ENCODE measurements at regions not wholly inside any gene's neighbourhood (a gene's known extent, or its start where the extent isn't known, plus 50 kb on each side); places are given as distances from the start of the nearest gene placed in this dataset.

DNA sequence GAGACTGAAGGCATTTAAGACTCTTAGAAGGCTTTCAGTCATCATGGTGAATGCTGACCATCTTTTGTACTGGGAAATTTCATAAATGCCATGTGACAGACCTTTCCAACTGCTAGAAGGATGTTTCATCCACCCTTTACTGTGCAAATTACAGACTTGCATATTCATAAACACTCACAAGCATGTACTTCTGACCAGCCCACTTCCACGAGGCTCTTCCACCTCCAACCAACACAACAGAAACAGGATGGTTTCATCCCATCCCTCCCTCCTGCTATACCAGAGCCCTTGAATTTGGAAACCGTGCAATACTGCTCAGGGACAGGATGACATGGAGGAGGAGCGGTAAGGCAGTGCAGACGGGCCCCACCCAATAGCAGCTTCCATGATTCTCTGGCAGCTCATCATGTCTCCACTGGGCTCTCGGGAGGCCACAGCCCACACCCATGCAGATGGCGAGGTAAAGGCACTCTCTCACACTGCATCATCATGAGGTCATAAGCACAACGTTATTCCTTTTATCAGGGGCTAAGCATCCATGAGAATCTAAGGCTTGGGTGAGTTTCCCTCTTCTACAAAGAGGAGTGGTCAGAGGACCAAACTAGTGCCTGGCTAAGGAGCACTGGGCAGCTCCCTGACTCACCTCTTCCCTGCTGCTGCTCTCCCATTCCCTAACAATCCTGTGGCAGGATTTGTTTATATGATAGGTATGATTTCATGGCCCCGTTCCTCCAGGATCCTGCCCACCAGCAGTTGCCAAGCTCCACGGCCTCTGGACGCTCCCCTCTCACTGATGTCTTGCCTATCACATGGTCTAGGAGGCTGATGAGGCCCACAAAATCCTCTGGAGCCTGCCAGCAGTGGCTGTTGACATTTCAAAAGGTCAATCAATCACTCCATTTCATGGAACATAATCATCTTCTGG lies 94.4 kb upstream of the FSTL4 start:
- DNase-seq (ENCODE audit: low spot score) = no peak
- intact Hi-C loops (cut with DNase I) = no loop called here

DNA sequence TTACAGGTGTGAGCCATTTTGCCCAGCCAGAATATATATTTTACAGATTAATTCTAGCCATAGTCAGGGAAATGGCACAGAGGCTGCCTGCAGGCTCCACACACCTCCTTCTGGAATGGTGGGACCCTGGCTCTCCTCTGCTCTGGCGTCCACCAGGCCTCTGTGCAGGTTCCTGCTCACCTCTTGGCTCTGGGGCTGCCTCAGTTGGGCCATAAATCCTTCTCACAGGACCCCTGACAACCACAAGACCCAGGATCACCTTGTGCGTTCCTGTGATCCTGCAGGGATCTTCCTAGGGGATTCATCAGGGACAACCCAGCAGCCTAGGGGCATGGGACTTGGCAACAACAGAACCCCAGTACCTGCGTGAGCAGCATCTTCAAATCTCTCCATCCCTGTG lies 93.0 kb upstream of the FSTL4 start:
- intact Hi-C loops (cut with DNase I) = no loop called here
- no peak for DNase-seq (ENCODE audit: low spot score)

DNA sequence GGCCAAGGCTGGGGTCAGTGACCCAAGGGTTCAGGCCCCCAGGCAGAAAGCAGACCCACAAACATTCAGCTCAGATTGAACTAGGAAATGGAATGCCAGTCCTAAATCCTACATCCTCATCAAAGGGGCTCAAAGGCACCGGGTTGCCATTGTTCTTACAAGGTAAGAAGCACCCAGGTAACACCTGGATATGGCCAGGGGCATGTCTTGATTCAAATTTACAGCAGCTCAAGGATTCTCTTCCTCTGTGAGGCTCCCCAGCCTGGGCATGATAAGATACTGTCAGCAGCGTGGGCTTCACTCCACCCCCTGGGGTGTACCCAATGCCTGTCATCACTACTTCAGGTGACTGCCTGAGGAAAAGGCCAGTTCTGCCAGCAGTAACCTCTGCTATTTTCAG lies 92.1 kb upstream of the FSTL4 start:
- no peak for DNase-seq (ENCODE audit: low spot score)

GRCh38 chr5:133703935-133704334 lies 91.6 kb upstream of the FSTL4 start:
- intact Hi-C loops (cut with DNase I) = no loop called here
- DNase-seq (ENCODE audit: low spot score) = no peak

More for the DNA sequence above, 92.1 kb upstream of the FSTL4 start:
- intact Hi-C loops (cut with DNase I) = no loop called here

DNA sequence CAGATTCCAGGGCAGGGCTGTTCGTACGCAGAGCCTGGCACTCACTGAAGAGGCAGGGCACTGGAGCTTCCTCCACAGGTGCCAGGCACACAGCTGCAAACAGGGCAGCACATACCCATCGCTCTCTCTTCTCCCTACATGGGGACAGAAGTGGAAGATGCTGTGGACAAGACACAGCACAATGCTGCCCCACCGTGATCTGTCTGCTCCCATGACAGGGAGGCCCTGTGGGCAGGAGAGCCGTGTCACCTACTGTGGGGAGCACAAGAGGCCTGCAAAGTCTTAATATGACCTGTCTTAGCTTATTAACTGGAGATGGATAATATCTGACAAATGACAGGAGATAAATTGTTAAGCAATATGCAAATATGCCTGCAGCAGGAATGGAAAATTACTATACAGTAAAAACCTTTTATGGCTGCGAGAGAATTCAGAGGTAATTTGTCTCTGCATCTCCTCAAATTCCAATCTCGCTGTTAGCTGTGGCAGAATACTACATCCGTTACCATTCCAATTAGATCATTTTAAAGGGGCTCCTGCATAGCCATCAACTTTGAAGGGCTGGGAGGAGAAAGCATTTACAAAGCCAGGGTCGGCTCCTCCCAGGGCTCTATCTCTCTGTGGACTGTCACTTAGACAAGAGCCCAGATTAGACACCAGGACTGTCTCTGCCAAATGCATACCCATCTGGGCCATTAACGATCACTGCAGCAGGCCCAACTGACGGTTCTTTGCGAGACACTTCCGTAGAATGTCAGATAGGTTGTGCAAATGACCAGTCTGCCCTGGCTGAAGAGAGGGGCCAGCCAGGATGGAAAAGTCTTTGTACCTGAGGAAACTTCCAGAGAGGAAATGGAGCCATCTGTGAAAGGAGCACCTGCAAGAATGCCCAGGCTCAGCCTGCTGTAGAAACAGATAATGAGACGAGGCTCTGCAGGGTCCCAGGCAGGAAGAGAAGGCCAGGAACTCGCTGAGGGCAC lies 90.7 kb upstream of the FSTL4 start:
- DNase-seq (ENCODE audit: low spot score) = no peak
- intact Hi-C loops (cut with DNase I) = no loop called here

DNA sequence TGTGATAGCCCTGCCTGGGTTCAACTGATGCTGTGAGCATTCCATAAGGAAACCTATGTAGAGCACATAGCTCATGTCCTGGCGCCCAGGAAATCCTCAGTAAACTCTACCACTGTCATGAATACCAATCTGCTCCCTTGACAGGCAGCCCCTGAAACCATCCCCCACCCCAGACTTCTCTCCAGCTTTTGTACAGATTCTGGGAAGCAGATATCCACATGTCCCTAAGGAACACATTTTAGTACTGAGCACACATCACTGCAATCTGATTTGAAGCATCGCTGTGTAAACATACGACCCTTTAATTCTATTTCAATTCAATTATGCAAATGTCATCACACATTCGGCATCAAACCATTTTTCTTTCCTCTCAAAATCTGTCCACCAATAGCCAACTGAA lies 89.5 kb upstream of the FSTL4 start:
- DNase-seq (ENCODE audit: low spot score) = no peak
- intact Hi-C loops (cut with DNase I) = no loop called here

DNA sequence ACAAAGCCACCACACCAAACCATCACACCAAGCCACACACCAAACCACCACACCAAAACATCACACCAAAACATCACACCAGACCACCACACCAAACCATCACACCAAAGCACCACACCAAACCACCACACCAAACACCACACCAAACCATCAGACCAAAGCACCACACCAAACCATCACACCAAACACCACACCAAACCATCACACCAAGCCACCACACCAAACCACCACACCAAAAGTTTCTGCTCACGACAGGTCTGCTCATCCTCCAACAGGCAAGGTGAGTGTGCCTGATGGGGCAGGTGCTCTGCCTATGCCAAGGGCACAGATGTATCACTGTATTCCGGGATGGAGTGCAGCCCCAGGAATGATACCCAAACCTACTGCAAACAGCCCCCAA lies 87.9 kb upstream of the FSTL4 start:
- intact Hi-C loops (cut with DNase I) = no loop called here
- DNase-seq (ENCODE audit: low spot score) = no peak

DNA sequence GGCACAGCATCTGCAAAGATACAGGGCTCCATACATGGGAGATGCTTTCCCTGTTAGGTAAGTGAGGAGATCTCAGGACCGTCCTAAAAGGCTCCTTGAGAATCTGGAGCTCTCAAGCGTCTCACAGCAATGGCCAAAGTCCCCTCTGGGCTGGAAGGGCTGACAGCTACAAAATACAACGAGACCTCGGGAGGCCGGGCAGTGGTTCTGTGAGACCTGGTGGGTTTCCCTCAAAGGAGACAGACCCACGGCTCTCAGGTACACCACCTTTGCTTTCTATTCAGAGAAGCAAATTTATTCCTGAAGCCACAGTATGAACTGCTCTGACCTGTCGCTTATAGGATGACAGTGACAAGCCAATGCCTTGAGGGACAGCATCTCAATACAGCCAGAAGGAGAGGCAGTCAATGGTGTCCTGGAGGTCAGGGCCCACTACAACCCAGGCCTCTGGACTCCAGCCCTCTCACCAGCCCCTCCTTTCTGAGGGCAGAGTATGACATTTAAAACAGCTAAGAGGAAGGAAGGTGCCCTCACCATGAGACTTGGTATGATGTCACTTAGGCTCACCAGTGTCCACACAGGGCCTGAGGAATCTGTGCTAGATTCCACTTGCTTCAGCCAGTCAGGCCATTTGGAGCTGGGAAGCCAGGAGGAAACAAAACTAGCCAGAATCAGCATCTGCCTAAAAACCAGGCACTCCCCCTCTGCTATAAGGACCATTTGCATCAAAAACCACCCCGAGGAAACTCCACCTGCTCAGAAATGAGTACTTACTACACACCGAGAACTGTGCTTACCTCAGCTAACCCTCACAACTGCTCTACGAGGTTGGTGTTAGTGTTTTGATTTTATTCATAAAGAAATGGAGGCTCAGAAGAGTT lies 86.5 kb upstream of the FSTL4 start:
- no peak for DNase-seq (ENCODE audit: low spot score)
- intact Hi-C loops (cut with DNase I) = no loop called here

- DNase-seq (ENCODE audit: low spot score) = no peak
- intact Hi-C loops (cut with DNase I) = no loop called here
Observed at GRCh38 chr5:133698259-133698554, 85.9 kb upstream of the FSTL4 start.

DNA sequence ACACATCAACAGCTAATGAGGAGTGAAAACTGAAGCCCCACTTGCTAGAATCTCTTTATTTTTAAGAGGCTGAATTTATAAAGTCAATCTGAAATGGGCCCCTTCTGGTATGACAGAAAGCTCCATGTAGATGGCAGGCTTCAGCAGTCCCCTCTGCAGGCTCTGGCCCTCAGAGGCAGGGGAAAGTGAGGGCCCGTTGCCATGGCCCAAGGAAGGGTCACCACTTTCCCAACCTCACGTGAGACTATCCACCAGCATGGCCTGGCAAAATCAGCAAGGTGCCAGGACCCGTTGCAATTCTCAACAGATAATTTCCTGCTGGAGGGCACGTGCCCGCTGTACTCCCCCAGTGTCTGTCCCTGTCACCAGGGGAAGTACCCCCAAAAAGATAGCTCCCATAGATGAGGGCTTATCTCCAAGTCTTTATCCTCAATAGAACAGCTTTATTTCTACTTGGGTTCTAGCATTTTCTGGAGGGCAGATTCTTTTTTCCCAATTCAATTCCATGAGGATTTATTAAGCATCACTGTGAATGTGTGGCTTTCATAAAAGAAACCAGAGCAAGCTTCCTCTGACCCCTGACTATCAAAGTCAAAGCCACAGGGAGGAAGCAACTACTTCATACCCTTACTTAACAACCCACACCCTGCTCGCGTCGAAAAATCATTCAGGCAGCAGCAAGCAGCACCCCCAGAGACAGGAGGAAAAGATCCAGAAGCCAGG lies 85.4 kb upstream of the FSTL4 start:
- DNase-seq (ENCODE audit: low spot score) = no peak
- intact Hi-C loops (cut with DNase I) = no loop called here

DNA sequence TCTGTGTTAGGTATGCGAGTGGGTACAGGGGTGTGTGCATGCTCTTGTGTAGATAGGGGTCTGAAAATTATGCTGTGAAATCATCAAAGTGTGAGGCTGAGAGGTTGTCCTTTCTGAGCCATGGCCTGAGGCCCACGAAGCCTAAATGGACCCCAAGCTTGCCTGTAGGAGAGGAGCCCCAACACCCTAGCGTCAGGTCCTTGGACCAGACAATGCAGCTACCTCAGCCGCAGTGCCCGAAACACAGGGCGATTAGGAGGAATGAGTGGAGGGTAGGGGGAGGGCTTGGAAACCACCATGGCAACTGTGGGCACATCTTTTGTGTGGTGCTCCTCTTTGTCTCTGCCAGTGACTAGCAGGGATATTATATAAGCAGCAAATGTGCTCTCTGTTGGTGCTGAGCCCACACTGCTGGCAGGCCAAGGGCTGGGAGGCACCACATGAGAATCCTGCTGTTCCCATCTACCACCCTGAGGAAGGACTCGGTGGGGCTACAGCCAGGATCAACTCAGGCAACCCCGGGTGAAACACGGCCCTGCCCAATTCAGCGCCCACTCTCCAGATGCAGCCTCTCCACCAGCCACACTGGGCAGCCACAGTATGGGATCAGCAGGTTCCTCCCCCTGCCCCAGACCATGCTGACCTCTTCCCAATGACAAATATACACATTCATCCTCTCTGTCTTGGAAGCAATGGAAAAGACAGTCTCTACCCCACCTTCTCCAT lies 84.6 kb upstream of the FSTL4 start:
- intact Hi-C loops (cut with DNase I) = no loop called here
- no peak for DNase-seq (ENCODE audit: low spot score)

DNA sequence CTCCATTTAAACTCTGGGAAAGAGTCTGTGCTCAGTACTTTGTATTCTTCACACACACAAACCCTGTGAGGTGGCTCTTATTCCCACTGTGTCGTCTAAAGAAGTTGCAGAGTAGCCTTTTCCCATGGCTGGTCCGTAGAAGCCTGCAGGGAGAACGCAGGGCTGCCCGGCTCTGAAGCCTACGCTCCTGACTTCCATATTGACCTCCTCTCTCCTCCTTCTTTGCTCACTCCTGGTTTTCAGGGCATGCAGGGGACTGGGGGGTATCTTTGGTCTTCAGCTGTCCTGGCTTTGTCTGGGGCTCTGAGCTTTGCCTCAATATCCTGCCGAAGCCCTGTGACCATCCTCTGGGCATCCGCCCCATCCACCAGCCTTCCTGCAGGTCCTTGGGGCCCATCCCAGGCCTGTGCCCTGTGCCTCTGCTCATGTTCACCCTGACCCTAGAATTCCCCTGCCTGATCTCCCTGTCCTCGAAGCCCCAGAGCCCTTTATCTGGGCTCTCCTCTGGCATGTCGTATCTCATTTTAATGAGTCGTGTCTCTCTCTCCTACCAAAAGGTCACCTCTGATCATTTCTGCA lies 83.8 kb upstream of the FSTL4 start:
- intact Hi-C loops (cut with DNase I) = no loop called here

GRCh38 chr5:133694181-133694831 lies 82.0 kb upstream of the FSTL4 start:
- intact Hi-C loops (cut with DNase I) = no loop called here

More for the DNA sequence above, 83.8 kb upstream of the FSTL4 start:
- no peak for DNase-seq (ENCODE audit: low spot score)

DNA sequence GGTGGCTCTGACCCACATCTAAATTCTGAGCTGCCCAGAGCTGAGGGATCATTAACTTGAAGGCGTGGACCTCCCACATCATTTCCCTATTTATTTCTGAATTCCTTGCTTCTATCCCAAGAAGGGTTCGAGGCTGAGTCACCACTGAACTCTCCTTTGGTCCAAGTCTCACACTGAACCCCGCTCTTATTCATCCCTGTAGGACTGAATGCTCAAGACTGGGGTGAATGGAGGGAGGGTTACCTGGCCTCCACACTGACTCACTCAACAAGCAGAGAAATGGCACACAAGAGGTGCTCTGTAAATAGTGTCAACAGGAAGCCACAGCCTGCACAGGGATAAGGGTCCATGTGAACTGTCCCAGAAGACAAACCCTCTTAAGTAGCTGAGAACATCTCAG lies 79.1 kb upstream of the FSTL4 start:
- no peak for DNase-seq (ENCODE audit: low spot score)
- intact Hi-C loops (cut with DNase I) = no loop called here

More at GRCh38 chr5:133694181-133694831, 82.0 kb upstream of the FSTL4 start:
- no peak for DNase-seq (ENCODE audit: low spot score)

DNA sequence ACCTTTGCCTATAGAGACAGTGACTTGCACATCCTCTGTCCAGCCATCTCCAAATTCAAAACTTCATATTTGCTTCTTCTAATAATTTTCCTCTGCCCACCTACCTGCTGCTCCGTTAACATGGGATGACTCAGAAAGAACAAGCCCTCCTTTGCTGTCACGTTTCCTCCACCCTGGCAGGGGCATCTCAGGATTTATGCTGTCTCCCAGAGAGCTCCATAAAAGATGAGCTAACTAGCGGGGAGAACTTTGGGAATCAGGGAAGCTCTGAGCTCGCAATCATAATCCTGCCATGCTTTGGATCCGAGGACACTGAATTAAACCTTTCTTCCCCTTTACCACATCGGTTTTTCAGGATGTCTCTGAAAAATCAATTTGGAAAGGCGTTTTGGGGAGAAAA lies 78.4 kb upstream of the FSTL4 start:
- DNase-seq (ENCODE audit: low spot score) = no peak
- intact Hi-C loops (cut with DNase I) = no loop called here

- intact Hi-C loops (cut with DNase I) = no loop called here
- no peak for DNase-seq (ENCODE audit: low spot score)
Observed at GRCh38 chr5:133688391-133688790, 76.0 kb upstream of the FSTL4 start.

- intact Hi-C loops (cut with DNase I) = no loop called here
- no peak for DNase-seq (ENCODE audit: low spot score)
Observed at GRCh38 chr5:133687212-133688061, 75.1 kb upstream of the FSTL4 start.

Data from cardiac septum (tissue), 1 donor.